MM.1S (cell line): ENCODE measurements at regions not wholly inside any gene's neighbourhood (a gene's known extent, or its start where the extent isn't known, plus 50 kb on each side); places are given as distances from the start of the nearest gene placed in this dataset.

Experiments
- DNase-seq: peaks from one replicate; pipeline ENCODE4 v3.0.0-alpha.2; 2015
- H2AFZ ChIP-seq: fragments of 300-600 bp; sonication (generic); 2 replicates; pipeline ENCODE4 v1.6.0; 2016; ENCODE audit warnings: antibody characterized with exemption, low read length
- H3F3A ChIP-seq: fragments of 300-600 bp; sonication (generic); 2 replicates; pipeline ENCODE4 v1.6.1; 2016; ENCODE audit warnings: mild to moderate bottlenecking, antibody characterized with exemption, low read length, moderate library complexity, mixed read lengths; ENCODE audit not compliant: insufficient read depth
- H3K27ac ChIP-seq: fragments of 300-600 bp; sonication (generic); 2 replicates; pipeline ENCODE4 v1.5.1; 2016; ENCODE audit warnings: mild to moderate bottlenecking, low read length
- H3K27me3 ChIP-seq: fragments of 300-600 bp; sonication (generic); replicated peaks from 2 replicates; pipeline ENCODE4 v1.6.0; 2016; ENCODE audit warnings: low read length; ENCODE audit not compliant: insufficient read depth
- H3K36me3 ChIP-seq: fragments of 300-600 bp; sonication (generic); replicated peaks from 2 replicates; pipeline ENCODE4 v1.6.1; 2016; ENCODE audit warnings: mild to moderate bottlenecking, low read length, mixed read lengths; ENCODE audit not compliant: insufficient read depth
- H3K4me1 ChIP-seq: fragments of 300-600 bp; sonication (generic); 2 replicates; pipeline ENCODE4 v1.6.1; 2016; ENCODE audit warnings: low read length, mixed read lengths
- H3K4me2 ChIP-seq: fragments of 300-600 bp; sonication (generic); 2 replicates; pipeline ENCODE4 v1.6.0; 2016; ENCODE audit warnings: low read depth, low read length
- H3K4me3 ChIP-seq: fragments of 300-600 bp; sonication (generic); 2 replicates; pipeline ENCODE4 v1.5.1; 2016; ENCODE audit warnings: low read length, mixed read lengths
- H3K79me2 ChIP-seq: fragments of 300-600 bp; sonication (generic); 2 replicates; pipeline ENCODE4 v1.6.1; 2016; ENCODE audit warnings: mixed run types, low read length, mixed read lengths
- H3K9ac ChIP-seq: fragments of 300-600 bp; sonication (generic); 2 replicates; pipeline ENCODE4 v1.6.1; 2016; ENCODE audit warnings: low read length, mixed read lengths
- H3K9me2 ChIP-seq: fragments of 300-600 bp; sonication (generic); replicated peaks from 2 replicates; pipeline ENCODE4 v1.6.1; 2016; ENCODE audit warnings: mild to moderate bottlenecking, low read length, mixed read lengths; ENCODE audit not compliant: insufficient read depth
- H3K9me3 ChIP-seq: fragments of 300-600 bp; sonication (generic); replicated peaks from 2 replicates; pipeline ENCODE4 v1.6.1; 2016; ENCODE audit warnings: mild to moderate bottlenecking, low read length, mixed read lengths; ENCODE audit not compliant: insufficient read depth
- H4K20me1 ChIP-seq: fragments of 300-600 bp; sonication (generic); 2 replicates; pipeline ENCODE4 v1.6.1; 2016; ENCODE audit warnings: mild to moderate bottlenecking, low read length, moderate library complexity, mixed read lengths; ENCODE audit not compliant: insufficient read depth
- CTCF ChIP-seq: fragments of 300-600 bp; sonication (generic); IDR thresholded peaks from 2 replicates; pipeline ENCODE4 v1.5.1; 2016; ENCODE audit warnings: antibody characterized with exemption, low read length, mixed read lengths
- EZH2 ChIP-seq: fragments of 300-600 bp; sonication (generic); optimal IDR thresholded peaks from 2 replicates; pipeline ENCODE3; 2017; ENCODE audit warnings: low read depth, mild to moderate bottlenecking, antibody characterized with exemption, low read length, mixed read lengths
- EZH2phosphoT487 ChIP-seq: fragments of 300-600 bp; sonication (generic); IDR thresholded peaks from 2 replicates; pipeline ENCODE4 v1.6.1; 2018; ENCODE audit warnings: antibody characterized with exemption, low read length

GRCh38 chr17:77618173-77618572 lies 340.3 kb upstream of the TNRC6C start:
- H3K4me1 ChIP-seq, result no peaks in the 10 kb centered on the region
- H3K79me2 ChIP-seq, result no peaks in the 10 kb centered on the region
- H3K27ac ChIP-seq, result no peak overlapping the region
- H3K36me3 ChIP-seq, result no peaks in the 10 kb centered on the region
- no peaks in the 10 kb centered on the region for H3F3A ChIP-seq
- no peaks in the 10 kb centered on the region for H3K9me3 ChIP-seq
- no peak overlapping the region for H2AFZ ChIP-seq
- no peak overlapping the region for H3K9ac ChIP-seq
- no peaks in the 10 kb centered on the region for H4K20me1 ChIP-seq
- TF ChIP-seq CTCF (no peak), EZH2 (no peak), EZH2phosphoT487 (no peak)
- H3K4me2 ChIP-seq, result no peak overlapping the region
- no peaks in the 10 kb centered on the region for H3K9me2 ChIP-seq
- DNase-seq, result no peak
- no peaks in the 10 kb centered on the region for H3K27me3 ChIP-seq
- no peak overlapping the region for H3K4me3 ChIP-seq

GRCh38 chr17:77618731-77619130 lies 339.8 kb upstream of the TNRC6C start:
- Histone ChIP-seq H3K27ac (no peak overlapping the region), H3K4me1 (no peaks in the 10 kb centered on the region)
- TF ChIP-seq EZH2phosphoT487, result no peak

GRCh38 chr17:77619326-77619725 lies 339.2 kb upstream of the TNRC6C start:
- H3K4me3 ChIP-seq, result no peak overlapping the region

More at GRCh38 chr17:77618731-77619130, 339.8 kb upstream of the TNRC6C start:
- Histone ChIP-seq H3F3A (no peaks in the 10 kb centered on the region), H3K27me3 (no peaks in the 10 kb centered on the region), H2AFZ (no peak overlapping the region), H3K36me3 (no peaks in the 10 kb centered on the region), H3K9me2 (no peaks in the 10 kb centered on the region), H3K4me2 (no peak overlapping the region), H3K9me3 (no peaks in the 10 kb centered on the region), H4K20me1 (no peaks in the 10 kb centered on the region), H3K4me3 (no peak overlapping the region), H3K9ac (no peak overlapping the region), H3K79me2 (no peaks in the 10 kb centered on the region)
- no peak for DNase-seq

More at GRCh38 chr17:77619326-77619725, 339.2 kb upstream of the TNRC6C start:
- no peak for DNase-seq
- no peaks in the 10 kb centered on the region for H4K20me1 ChIP-seq
- no peak overlapping the region for H3K27ac ChIP-seq
- H3K27me3 ChIP-seq, result no peaks in the 10 kb centered on the region
- H3K4me1 ChIP-seq, result no peaks in the 10 kb centered on the region
- no peaks in the 10 kb centered on the region for H3K9me3 ChIP-seq
- H3K79me2 ChIP-seq, result no peaks in the 10 kb centered on the region
- no peaks in the 10 kb centered on the region for H3K9me2 ChIP-seq
- H3F3A ChIP-seq, result no peaks in the 10 kb centered on the region
- no peak for TF ChIP-seq CTCF
- no peak for TF ChIP-seq EZH2phosphoT487
- no peak for TF ChIP-seq EZH2
- no peak overlapping the region for H2AFZ ChIP-seq
- no peak overlapping the region for H3K4me2 ChIP-seq
- no peak overlapping the region for H3K9ac ChIP-seq
- H3K36me3 ChIP-seq, result no peaks in the 10 kb centered on the region
